ENCODE measurements at regions not wholly inside any gene's neighbourhood (a gene's known extent, or its start where the extent isn't known, plus 50 kb on each side); places are given as distances from the start of the nearest gene placed in this dataset.

DNA sequence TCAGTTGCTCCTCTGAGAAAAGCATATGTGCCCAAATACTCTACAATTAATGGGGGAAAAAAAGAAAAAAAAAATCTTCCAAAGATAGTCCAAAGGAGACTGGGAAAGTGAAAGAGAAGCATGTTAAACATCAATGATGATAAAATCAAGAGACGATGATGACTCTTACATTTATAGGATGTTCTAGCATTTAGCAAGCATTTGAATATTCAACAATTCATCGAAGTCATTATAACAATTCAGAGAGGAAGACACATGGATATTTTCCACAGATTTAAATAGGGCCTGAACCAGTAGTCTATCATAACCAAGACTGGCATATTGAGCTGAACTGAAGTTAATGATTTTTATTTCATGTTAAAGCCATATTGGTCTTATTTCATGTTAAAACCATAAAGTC is 528.4 kb downstream of the INHBA start:
- H3K4me3 ChIP-seq (ENCODE audit: low read depth in 1 of 3, low read length in 3 of 3) = no peak overlapping the region
- 97% methylated on average over 2 of the region's 2 CpGs for WGBS
- H3K27ac ChIP-seq (ENCODE audit: low read depth in 1 of 2, low read length in 2 of 2) = no peak overlapping the region
- H3K36me3 ChIP-seq (ENCODE audit: control insufficient read depth in 4 of 4, insufficient read depth in 3 of 4, low read depth in 1 of 4, low read length in 3 of 4) = no peaks in the 10 kb centered on the region
- H3K9me3 ChIP-seq (ENCODE audit: control insufficient read depth in 4 of 4, low read length in 3 of 4) = no peaks in the 10 kb centered on the region
- no peaks in the 10 kb centered on the region for H3K4me1 ChIP-seq (ENCODE audit: control insufficient read depth in 4 of 4, insufficient read depth in 4 of 4, low read length in 3 of 4)
- no peaks in the 10 kb centered on the region for H3K27me3 ChIP-seq (ENCODE audit: control insufficient read depth in 4 of 4, insufficient read depth in 4 of 4, low read length in 3 of 4)
- no peak for DNase-seq (ENCODE audit: low spot score)
- H3K9ac ChIP-seq (ENCODE audit: low read depth in 1 of 2, low read length in 2 of 2) = no peak overlapping the region
- TF ChIP-seq EGR1 (IDR thresholded peaks at IDR 0.05; ENCODE audit: low read depth in 2 of 2) (no peak), JUND (IDR thresholded peaks at IDR 0.05) (no peak), ZBTB33 (IDR thresholded peaks at IDR 0.05) (no peak), HNF4G (IDR thresholded peaks at IDR 0.05) (no peak), GABPA (IDR thresholded peaks at IDR 0.05 in 1 of 2, conservative IDR thresholded peaks at IDR 0.05 in 1 of 2) (no peak), HNF4A (conservative IDR thresholded peaks at IDR 0.05) (no peak), MAX (IDR thresholded peaks at IDR 0.05) (no peak), FOXA1 (IDR thresholded peaks at IDR 0.05) (no peak), YY1 (IDR thresholded peaks at IDR 0.05) (no peak), RXRA (IDR thresholded peaks at IDR 0.05) (no peak), CTCF (IDR thresholded peaks at IDR 0.05; ENCODE audit: low read depth, low read length, missing input control) (no peak), SP1 (IDR thresholded peaks at IDR 0.05) (no peak)
- TF ChIP-seq, protein P1, sequence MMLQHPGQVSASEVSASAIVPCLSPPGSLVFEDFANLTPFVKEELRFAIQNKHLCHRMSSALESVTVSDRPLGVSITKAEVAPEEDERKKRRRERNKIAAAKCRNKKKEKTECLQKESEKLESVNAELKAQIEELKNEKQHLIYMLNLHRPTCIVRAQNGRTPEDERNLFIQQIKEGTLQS (IDR thresholded peaks at IDR 0.05) = no peak

GRCh38 chr7:41170466-41170865 is 532.4 kb downstream of the INHBA start:
- Histone ChIP-seq H3K9ac (ENCODE audit: low read depth in 1 of 2, low read length in 2 of 2) (no peak overlapping the region), H3K27me3 (ENCODE audit: control insufficient read depth in 4 of 4, insufficient read depth in 4 of 4, low read length in 3 of 4) (no peaks in the 10 kb centered on the region), H3K27ac (ENCODE audit: low read depth in 1 of 2, low read length in 2 of 2) (no peak overlapping the region), H3K4me3 (ENCODE audit: low read depth in 1 of 3, low read length in 3 of 3) (no peak overlapping the region), H3K4me1 (ENCODE audit: control insufficient read depth in 4 of 4, insufficient read depth in 4 of 4, low read length in 3 of 4) (no peaks in the 10 kb centered on the region), H3K9me3 (ENCODE audit: control insufficient read depth in 4 of 4, low read length in 3 of 4) (no peaks in the 10 kb centered on the region), H3K36me3 (ENCODE audit: control insufficient read depth in 4 of 4, insufficient read depth in 3 of 4, low read depth in 1 of 4, low read length in 3 of 4) (no peaks in the 10 kb centered on the region)
- no peak for TF ChIP-seq ZBTB33 (IDR thresholded peaks at IDR 0.05)
- TF ChIP-seq EGR1 (IDR thresholded peaks at IDR 0.05; ENCODE audit: low read depth in 2 of 2) = no peak
- no peak for TF ChIP-seq MAX (IDR thresholded peaks at IDR 0.05)
- WGBS = 90% methylated on average over 2 of the region's 2 CpGs
- DNase-seq (ENCODE audit: low spot score) = no peak

Data from liver (tissue), 8 donors.